Choroid plexus epithelial cell (primary cell): ENCODE measurements at regions not wholly inside any gene's neighbourhood (a gene's known extent, or its start where the extent isn't known, plus 50 kb on each side); places are given as distances from the start of the nearest gene placed in this dataset.

Experiments used
- DNase-seq: peaks from one replicate; pipeline ENCODE4 v3.0.0-alpha.2; 2010; ENCODE audit warnings: low read depth
- H3K4me3 ChIP-seq: 2 replicates; pipeline ENCODE4 v1.5.1; 2011; ENCODE audit warnings: low read depth, mild to moderate bottlenecking, control low read depth, low read length, moderate library complexity
- CTCF ChIP-seq: conservative IDR thresholded peaks from 2 replicates; pipeline ENCODE4 v1.5.1; 2011; ENCODE audit warnings: low read depth, mild to moderate bottlenecking, control low read depth, inconsistent platforms, low read length, moderate library complexity

- H3K4me3 ChIP-seq = no peak overlapping the region
- DNase-seq = no peak
- TF ChIP-seq CTCF = no peak
Observed at GRCh38 chr11:64441127-64441526, 82.2 kb downstream of the RPS6KA4 start.

GRCh38 chr11:64443001-64443400, 84.0 kb downstream of the RPS6KA4 start:
- TF ChIP-seq CTCF = no peak
- H3K4me3 ChIP-seq = no peak overlapping the region
- no peak for DNase-seq

GRCh38 chr11:64444838-64445441, 86.0 kb downstream of the RPS6KA4 start:
- H3K4me3 ChIP-seq = no peak overlapping the region
- peak; percentile 51 for DNase-seq
- no peak for TF ChIP-seq CTCF

- DNase-seq = no peak
- TF ChIP-seq CTCF = no peak
- H3K4me3 ChIP-seq = no peak overlapping the region
Observed at GRCh38 chr11:64445651-64446050, 86.7 kb downstream of the RPS6KA4 start.

GRCh38 chr11:64447831-64448598, 89.1 kb downstream of the RPS6KA4 start:
- H3K4me3 ChIP-seq = no peak overlapping the region
- no peak for TF ChIP-seq CTCF

GRCh38 chr11:64448599-64449380, 89.8 kb downstream of the RPS6KA4 start:
- TF ChIP-seq CTCF = peak; percentile 85
- peak; percentile 65 for DNase-seq
- H3K4me3 ChIP-seq = peak overlapping the region; percentile 14

More at GRCh38 chr11:64447831-64448598, 89.1 kb downstream of the RPS6KA4 start:
- DNase-seq = peak; percentile 9
